ENCODE measurements at regions not wholly inside any gene's neighbourhood (a gene's known extent, or its start where the extent isn't known, plus 50 kb on each side); places are given as distances from the start of the nearest gene placed in this dataset.
"Not testable (repeated sequence)": the region's sequence is repeated elsewhere in the genome, so short reads cannot be mapped to it uniquely, and the experiment has no call there.

DNA sequence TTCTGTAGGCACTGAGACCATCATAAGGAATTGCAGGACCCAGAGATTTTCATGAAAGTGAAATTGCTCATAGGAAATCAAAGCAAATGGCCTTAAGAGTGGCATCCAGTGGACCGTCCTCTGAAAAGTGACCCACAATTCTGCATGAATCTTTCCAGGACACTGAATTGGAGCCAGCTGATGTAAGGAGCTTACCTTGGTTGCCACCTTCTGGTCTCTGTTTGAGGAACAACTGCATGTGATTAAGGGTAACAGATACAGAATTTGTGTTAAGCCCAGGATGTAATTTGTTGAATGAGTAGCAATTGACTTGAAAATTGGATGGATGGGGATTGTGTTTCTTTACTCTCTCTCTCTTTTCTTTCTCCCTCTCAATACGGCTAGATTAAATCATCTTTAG is 49.9 kb upstream of the GAS1 start:
- DNase-seq (ENCODE audit: low read depth in 2 of 2), result no peak

DNA sequence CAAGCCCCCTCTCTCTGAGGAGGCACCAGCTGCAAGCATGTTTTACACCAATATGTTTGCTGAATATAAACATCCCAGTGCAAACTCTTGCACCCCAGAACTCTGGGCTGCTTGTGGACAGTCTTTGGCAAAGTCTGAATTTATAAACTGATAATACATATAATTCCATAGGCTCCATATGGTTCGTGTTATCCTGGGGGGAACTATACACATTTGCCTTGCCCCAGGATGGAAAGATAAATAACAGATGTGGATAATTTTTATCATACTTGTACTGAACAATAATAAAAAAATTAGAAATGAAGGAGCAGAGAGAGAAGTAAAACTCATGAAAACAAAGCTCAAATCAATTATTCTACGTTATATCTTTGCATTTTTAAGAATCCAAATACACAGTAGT is 50.6 kb upstream of the GAS1 start:
- no peak for DNase-seq (ENCODE audit: low read depth in 2 of 2)

DNA sequence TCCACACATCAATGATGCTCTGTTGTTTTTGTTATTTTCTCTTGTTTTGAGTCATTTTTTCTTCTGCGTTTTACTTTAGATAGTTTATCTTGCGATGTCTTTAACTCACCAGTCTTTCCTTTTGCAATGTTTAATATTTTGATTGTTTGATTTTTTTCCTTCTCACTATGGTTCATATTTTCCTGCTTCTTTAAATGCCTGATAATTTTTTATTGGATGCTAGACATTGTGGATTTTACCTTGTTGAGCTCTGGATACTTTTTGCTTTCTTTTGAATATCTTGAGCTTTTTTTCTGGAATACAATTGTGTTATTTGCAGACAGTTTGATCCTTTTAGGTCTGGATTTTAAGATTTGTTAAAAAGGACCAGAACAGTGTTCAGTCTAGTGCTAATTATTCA is 55.2 kb upstream of the GAS1 start:
- no peak for DNase-seq (ENCODE audit: low read depth in 2 of 2)

DNA sequence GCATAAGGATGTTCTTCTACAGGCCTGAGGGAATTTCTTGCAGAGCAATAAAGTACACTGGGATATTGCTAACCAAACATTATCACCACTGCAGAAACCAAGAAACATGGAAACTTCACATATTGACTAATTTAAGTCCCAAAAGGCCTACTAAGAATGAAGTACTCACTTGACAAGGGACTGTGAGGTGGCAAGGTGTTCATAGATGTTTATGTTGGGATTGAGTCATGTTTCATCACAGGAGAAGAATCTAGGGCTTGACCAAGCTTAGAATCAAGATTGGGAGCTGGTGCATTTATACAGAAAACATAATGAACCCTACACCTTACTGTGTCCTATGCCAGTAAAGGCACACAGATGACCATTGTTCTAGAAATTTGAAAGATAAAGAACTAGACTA is 56.7 kb upstream of the GAS1 start:
- no peak for DNase-seq (ENCODE audit: low read depth in 2 of 2)

DNA sequence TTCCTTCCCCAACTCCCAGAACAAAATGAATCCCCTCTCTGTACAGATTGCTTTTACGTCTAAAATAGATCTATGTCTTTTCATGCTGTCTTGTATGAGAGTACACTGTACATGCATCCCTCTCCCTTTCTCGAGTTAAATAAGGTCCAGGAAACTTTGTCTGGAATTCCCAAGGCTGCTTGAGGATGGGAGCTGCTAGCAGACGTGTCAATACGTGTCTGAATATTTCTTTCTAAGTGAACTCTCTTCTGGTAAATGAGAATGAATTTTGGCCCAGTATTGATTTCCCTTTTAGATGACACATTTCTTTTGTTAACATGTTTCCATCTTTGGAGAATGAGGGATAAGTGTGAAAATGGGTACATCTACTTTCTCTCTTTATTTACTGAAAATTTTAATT is 59.6 kb upstream of the GAS1 start:
- no peak for DNase-seq (ENCODE audit: low read depth in 2 of 2)

DNA sequence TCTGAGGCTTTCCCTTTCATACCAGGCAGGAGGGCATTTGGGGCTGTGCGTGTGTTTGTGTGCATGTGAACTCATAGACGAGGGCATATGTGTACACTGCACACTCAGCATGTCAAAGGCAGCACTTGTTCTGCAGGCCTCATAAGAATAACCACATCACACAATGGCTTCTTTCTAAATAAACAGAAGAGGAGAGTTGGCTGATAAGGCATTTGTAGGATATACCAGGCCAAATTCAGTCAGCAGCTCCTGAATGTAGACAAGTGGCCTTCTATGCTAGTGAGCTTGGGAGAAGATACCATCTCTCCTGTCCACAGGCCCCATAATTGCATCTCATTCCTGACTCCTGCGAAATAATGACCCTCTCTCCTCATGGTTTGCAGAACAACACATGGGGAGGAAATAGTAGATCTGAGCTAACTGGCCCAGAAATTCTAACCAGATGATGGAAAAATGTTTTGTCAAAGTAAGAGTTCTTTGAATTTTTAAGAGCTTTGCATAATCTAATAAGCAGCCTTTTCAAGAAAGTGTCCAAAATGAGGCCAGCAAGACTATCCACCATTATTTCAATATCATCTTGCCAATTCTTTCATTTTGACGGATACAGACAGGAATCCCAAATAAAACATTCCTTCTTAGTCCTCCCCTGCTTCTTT is 60.5 kb upstream of the GAS1 start:
- no peak for DNase-seq (ENCODE audit: low read depth in 2 of 2)

DNA sequence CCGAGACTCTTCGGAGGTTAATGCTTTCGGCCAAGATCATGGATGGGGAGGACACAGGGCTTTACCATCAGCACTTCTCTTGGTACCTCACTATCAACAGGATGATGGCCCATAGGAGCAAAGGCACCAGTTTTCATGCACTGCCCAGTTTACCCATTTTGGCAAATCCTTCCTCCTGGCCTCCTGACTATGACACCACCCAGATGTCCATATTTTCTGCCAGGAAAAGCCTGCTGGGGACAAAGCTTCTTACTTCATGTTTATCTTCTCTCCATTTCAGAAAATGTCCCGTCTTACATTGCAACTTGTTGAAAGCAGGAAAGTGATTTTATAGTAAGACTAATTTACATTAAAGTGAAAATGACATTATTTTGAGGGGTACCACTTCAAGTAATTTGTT is 61.4 kb upstream of the GAS1 start:
- DNase-seq (ENCODE audit: low read depth in 2 of 2), result no peak

DNA sequence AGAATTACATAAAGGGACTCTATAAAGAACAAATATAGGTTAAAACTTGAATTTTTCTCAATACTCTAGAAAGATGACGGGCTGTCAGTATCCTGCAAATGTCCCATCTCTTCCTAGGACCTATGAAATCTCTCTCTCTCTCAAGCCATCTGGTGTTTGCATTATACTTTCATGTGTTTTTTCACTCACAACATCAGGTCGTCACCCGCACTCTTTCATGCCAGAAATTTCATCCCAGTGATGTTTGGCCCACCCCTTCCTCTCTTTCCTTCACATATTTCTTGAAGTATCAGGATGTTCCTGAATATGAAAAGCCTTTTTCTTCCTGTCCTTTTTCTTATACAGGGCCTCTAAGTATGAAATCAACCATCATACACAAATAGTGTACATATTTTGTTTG is 63.3 kb upstream of the GAS1 start:
- no peak for DNase-seq (ENCODE audit: low read depth in 2 of 2)

DNA sequence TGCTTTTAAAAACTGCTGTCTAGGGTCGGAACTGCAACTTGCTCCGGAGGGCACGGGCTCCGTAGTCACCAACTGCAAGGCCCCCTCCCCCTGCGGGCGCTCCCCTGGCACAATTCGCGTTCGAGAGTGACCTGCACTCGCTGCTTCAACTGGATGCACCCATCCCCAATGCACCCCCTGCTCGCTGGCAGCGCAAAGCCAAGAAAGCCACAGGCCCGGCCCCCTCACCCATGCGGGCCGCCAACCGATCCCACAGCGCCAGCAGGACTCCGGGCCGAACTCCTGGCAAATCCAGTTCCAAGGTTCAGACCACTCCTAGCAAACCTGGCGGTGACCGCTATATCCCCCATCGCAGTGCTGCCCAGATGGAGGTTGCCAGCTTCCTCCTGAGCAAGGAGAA is 64.2 kb upstream of the GAS1 start:
- no peak for DNase-seq (ENCODE audit: low read depth in 2 of 2)

DNA sequence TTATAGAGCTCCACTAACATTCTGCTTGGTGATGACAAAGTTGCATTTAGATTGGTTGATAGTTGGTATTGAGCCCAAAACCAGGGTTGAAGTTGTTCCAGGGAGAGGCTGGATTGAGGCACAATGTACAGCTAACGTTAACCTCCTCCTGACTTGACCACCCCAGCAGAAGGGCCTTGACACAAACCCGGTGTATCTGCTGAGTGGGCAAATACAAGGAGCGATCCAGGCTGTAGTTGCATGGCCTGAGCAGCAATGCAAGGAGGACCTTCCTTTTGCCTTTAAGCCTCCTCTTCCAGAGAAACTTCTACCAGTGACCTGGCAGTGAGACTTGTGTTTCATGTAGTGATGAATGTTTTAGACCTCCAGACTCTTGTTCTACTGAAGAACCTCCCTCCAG is 66.2 kb upstream of the GAS1 start:
- no peak for DNase-seq (ENCODE audit: low read depth in 2 of 2)

DNA sequence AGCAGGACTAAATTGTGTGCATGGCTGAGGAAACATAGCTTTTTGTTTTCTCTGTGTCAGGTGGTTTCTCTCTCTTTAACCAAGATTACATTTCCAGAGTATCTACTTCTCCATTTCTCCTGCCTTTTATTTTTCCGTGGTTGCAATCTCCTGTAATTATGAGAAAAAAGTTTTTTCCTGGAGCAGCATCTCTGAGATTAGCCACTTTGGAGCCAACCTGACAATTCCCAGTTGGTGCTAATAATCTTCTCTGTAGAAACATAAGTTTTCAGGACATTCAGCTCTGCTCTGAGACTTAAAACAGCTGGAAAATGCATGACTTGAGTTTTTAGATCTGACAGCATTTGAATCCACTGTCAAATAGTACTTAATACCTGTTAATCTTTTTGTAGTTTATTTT is 67.1 kb upstream of the GAS1 start:
- no peak for DNase-seq (ENCODE audit: low read depth in 2 of 2)

DNA sequence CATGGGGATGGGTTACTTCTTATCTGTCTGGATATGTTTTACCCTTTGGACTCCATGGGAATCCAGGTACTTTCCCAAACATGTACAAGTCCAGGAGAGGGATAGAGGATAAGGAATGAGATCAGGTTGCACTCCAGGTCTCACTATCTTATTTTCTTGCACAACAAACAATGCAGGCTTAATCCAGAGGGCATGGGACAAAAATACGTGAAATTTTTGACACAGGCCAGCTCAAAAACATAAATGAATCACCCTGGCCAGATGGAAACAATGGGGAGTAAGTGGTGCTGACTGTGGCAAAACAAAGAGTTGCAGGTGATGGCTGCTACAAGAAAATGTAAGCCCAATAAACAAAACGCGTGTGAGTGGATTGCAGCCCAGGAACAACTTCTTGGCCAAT is 69.4 kb upstream of the GAS1 start:
- no peak for DNase-seq (ENCODE audit: low read depth in 2 of 2)

DNA sequence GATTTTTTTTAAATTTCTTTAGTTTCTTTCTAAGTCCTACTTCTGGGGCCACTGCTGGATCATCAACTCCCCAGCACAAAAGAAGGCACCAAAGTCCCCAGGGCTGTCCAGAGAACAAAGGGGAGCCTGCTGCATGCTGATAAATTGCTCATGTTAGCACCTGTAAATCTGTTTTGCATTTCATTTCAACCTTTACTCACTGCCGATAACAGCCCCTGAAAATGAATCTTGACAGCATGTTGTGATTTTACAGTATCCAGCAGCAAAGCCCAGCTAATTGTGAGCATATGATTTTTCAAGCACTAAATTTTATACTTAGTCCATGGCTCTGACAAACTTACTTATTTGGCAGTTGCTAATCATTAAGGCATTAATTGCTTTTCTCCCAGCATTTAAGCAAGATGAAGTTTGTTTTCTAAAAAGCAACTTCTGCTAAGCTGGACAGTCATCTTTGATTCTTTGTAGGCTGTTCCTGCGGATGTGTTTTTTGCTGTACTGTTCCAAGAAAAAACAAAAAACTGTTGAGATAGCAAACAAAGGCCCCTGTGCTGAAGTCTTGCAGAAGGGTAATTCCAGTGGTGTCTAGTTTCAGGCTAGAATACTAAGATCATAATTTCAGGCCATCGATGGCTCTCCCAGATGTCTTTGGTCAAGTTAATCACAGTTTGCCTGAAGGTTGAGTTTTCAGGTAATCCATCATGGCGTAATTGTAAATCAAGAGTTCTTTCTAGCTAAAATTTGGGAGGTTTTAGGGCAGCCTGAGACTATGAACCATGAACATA is 73.1 kb upstream of the GAS1 start:
- no peak for DNase-seq (ENCODE audit: low read depth in 2 of 2)

DNA sequence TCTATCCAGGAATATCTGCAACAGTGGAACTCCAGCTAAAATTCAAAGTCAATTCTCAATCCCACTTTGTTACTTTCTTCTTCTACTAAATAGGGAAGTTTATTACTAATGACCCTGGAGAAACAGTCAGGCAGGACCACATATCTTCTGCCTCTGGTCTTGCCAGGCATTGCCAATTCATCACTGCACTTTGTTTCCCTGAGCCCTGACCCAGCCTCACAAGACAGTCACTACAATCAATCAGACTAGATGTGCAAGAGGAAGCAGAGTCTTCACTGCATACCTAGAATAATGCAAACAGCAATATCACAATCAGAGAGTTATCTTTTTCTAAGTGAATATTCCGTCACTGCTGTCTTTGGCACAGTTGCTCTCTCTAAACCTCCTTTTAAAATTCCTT is 74.9 kb upstream of the GAS1 start:
- DNase-seq (ENCODE audit: low read depth in 2 of 2), result no peak

DNA sequence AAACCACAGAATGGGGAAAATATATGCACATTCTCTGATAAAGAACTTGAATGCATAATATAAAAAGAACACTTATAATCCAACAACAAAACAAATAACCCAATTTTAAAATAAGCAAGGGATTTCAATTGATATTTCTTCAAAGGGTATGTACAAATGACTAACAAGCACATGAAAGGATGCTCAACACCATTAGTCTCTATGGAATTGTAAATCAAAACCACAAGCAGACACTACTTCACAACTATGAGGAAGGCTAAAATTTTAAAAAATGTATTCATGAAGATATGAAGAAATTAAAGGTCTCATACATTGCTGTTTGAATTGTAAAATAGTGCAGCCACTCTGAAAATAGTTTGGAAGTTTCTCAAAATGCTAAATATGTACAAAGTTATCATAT is 78.9 kb upstream of the GAS1 start:
- DNase-seq (ENCODE audit: low read depth in 2 of 2), result no peak

DNA sequence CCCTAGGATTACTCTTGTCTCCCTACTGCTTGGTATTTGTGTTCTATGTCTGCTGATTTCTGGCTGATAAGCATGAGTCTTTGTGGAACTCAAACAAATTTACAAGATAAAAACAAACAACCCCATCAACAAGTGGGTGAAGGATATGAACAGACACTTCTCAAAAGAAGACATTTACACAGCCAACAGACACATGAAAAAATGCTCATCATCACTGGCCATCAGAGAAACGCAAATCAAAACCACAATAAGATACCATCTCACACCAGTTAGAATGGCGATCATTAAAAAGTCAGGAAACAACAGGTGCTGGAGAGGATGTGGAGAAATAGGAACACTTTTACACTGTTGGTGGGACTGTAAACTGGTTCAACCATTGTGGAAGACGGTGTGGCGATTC is 81.5 kb upstream of the GAS1 start:
- DNase-seq (ENCODE audit: low read depth in 2 of 2), result not testable (repeated sequence)

DNA sequence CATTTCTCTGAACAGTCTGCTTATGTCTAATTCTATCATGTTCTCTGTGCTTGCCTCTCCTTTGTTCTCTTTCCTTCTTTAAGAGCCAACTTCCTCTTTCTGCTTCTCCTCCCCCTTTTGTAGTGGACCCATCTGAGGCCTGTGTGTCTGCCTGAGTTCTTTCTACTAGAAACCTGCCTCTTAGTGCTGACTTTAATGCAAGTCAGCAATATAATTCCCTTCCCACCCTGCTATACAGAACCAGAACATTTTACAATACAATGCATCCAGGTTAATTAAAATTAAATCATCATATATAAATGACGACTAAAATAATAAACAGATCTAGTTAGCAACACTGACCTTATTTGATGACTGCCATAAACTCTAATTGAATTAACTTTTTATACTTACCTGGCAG is 82.6 kb upstream of the GAS1 start:
- DNase-seq (ENCODE audit: low read depth in 2 of 2), result no peak

DNA sequence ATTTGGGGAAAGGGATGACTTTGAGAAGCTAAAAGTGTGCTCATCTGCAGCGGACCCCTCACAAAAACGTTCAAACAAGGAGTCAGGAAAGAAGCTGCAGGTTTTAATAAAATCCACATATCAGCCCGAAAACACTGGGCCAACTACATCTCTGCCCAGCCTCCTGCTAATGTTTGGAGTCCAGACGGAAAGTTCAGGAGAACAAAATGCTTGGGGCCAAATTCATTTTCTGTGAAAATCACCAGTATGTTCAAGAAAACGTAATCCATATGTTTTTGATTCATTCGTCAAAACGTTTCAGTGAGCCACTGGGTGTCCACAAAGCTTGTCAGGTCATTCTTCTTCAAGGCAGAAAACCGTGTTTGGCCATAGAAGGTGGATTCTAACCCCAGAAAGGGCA is 87.5 kb upstream of the GAS1 start:
- DNase-seq (ENCODE audit: low read depth in 2 of 2), result no peak

DNA sequence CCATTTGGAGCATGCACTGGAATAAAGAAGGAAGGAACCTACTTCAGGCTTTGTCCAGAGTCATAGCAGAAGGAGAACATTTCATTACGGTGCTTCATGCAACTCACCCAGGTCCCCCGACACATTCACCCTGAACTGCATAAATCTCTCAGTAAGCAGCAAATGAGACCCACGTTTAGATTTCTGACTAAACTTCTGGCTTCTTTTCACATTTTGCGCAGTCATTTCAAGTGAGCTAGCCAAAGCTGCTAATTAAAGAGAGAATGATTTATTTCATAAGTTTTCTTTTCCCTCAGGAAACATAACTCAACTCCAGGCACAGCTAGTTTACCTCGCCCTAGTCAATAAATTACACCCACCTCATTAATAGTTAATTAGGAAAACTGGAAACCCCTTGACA is 88.6 kb upstream of the GAS1 start:
- no peak for DNase-seq (ENCODE audit: low read depth in 2 of 2)

DNA sequence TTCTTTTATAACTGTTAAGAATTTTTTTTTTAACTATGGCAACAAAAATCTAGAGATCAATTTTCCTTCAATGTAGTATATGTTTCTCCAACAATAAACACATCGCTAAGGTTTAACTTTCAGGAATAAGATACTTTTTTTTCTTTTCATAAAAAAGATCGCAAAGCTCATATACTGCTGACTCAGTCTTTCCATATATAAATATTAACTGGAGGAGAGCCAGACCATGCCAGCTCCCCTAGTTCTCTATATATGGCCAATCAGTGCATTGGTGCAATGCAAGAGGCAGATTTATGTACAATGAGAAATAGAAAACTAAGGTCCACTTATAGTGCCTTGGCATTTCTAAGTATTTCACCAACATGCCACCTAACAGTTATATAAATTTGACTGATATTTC is 89.2 kb upstream of the GAS1 start:
- DNase-seq (ENCODE audit: low read depth in 2 of 2), result no peak

DNA sequence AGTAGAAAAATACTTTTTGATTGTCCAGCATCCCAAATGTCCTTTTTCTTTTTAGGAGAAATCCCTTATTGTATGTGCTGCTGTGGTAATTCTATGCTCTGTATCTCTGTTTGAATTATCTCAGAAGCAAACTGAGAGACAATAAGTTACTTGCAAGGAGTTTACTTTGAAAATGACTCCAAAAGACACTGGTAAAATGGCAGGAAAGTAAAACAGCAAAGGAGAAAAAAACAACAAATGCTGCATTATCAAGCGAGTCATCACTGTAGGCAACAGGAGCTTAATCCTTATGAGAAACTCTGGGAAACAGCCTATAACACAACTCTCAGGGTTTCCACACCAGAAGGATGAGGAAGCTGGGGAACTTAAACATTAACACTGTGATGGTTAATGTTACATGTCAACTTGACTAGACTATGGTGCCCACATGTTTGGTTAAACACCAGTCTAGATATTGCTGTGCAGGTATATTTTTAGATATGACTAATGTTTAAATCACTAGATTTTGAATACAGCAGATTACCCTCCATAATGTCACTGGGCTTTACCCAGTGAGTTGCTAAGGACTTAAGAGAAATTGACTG is 92.6 kb upstream of the GAS1 start:
- no peak for DNase-seq (ENCODE audit: low read depth in 2 of 2)

DNA sequence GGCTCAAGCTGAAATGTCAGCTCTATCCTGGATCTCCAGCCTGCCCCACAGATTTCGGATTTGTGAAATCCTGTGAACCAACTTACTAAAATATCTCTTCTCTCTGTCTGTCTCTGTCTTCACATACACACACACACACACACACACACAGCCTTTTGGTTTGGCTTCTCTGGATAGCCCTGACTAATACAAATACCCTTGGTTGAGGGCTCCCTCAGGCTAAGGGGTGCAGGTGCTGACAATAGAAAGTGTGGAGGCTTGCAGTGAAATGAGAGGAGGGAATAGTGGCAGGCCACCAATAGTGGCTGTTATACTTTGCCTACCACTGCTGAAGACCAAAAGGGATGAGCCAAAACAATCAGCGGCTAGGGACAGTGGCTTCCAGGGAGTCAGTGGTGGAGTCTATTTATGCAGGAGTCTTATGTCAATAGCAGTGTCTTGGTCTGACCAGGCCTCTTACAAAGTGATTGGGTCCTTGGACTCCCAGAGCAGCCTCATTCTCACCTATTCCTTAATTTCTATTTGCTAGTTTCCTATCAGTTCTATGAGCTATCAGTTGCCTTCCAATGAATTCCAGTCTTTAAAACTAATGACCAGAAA is 93.2 kb upstream of the GAS1 start:
- DNase-seq (ENCODE audit: low read depth in 2 of 2), result no peak

Measured in stimulated activated CD4-positive, alpha-beta T cell treated with anti-CD3 and anti-CD28 coated beads, Interleukin-4, amount 100 ng/mL, for 48 hours (primary cell).